ENCODE measurements at regions not wholly inside any gene's neighbourhood (a gene's known extent, or its start where the extent isn't known, plus 50 kb on each side); places are given as distances from the start of the nearest gene placed in this dataset.

DNA sequence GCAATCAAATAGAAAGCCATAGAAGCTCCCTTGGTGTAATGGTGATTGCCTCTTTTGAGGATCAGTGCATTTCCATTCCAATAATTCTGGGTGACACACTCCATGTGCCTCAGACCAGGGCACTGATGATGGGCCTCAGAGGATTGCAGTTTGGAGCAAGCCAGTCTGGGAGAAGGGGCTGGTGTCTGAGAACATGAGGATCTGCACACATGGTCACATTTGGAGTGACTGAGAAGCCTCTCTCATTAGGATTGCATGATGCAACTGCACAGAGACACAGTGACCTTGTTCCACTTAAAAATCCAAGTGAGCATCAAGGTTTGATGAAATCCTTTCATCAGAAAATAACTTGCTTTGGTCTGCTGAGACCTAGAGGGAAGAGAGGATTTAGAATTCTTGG lies 216.4 kb downstream of the ANKRD30B start:
- TF ChIP-seq, protein P1, sequence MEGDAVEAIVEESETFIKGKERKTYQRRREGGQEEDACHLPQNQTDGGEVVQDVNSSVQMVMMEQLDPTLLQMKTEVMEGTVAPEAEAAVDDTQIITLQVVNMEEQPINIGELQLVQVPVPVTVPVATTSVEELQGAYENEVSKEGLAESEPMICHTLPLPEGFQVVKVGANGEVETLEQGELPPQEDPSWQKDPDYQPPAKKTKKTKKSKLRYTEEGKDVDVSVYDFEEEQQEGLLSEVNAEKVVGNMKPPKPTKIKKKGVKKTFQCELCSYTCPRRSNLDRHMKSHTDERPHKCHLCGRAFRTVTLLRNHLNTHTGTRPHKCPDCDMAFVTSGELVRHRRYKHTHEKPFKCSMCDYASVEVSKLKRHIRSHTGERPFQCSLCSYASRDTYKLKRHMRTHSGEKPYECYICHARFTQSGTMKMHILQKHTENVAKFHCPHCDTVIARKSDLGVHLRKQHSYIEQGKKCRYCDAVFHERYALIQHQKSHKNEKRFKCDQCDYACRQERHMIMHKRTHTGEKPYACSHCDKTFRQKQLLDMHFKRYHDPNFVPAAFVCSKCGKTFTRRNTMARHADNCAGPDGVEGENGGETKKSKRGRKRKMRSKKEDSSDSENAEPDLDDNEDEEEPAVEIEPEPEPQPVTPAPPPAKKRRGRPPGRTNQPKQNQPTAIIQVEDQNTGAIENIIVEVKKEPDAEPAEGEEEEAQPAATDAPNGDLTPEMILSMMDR (IDR thresholded peaks at IDR 0.05) = no peak
- no peak for TF ChIP-seq ZFX (IDR thresholded peaks at IDR 0.05; ENCODE audit: borderline replicate concordance)
